ES-I3 (cell line): ENCODE measurements at regions not wholly inside any gene's neighbourhood (a gene's known extent, or its start where the extent isn't known, plus 50 kb on each side); places are given as distances from the start of the nearest gene placed in this dataset.
"Not testable (repeated sequence)": the region's sequence is repeated elsewhere in the genome, so short reads cannot be mapped to it uniquely, and the experiment has no call there.

ENCODE experiments used
- H3K36me3 ChIP-seq: 2 replicates; pipeline ENCODE4 v1.6.1; 2013; ENCODE audit warnings: mild to moderate bottlenecking, low read length, control low read depth, moderate library complexity; ENCODE audit not compliant: insufficient read depth
- H3K4me1 ChIP-seq: 2 replicates; pipeline ENCODE4 v1.6.1; 2013; ENCODE audit warnings: mild to moderate bottlenecking, control low read depth, low read length; ENCODE audit not compliant: insufficient read depth
- H3K9ac ChIP-seq: 2 replicates; pipeline ENCODE4 v1.6.1; 2013; ENCODE audit warnings: low read depth, mild to moderate bottlenecking, low read length, moderate library complexity
- H3K9me3 ChIP-seq: 2 replicates; pipeline ENCODE4 v1.6.1; 2013; ENCODE audit warnings: mild to moderate bottlenecking, low read length, moderate library complexity; ENCODE audit not compliant: control insufficient read depth, insufficient read depth

DNA sequence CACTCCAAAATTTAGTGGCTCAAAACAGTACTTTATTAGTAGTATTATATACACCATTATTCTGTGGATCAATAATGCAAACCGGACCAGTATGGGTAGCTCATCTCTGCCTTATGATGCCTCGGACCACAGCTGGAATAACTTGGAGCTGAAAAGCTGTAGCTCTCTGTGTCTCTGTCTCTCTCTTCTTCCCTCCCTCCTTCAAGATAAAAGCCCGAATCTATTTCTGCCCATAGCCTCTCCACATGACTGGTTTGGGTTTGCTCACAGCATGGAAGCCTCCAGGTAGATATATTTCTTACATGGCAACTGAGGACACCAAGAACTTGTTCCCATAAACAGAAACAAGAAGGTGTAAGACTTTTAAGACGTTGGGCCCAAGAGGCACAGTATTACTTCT is 147.5 kb upstream of the TBCA start:
- H3K9me3 ChIP-seq, result no peaks in the 10 kb centered on the region

DNA sequence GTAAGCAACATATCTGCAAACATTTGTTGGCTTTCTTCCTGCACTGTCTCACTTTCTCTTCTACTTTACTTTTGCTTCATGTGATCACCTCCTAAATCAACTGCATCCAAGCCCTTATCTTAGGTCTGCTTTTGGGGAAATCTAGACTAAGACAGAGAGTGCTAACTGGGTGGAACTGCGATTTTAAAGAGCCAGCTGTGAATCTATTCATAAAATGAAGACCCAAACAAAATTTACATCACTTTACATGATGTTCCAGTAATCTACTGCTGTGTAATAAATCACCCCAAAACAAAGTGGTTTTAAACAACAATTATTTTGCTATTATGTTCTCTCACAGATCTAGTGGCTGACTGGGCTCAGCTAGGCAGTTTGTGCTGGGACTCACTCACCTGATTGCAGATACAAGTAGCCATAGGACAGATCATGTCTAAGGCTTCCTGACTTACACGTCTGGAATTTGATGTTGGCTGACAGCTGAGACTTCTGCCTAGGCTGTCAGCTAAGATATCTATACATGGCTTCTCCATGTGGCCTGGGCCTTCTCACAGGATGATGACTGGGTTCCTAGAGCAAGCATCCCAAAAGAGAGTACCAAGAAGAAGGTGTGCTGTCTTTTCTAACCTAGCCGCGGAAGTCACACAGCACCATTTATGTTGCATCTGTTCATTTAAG is 145.1 kb upstream of the TBCA start:
- Histone ChIP-seq H3K4me1 (peaks cover 13% of the 10 kb centered on the region), H3K9ac (no peak overlapping the region), H3K9me3 (no peaks in the 10 kb centered on the region), H3K36me3 (no peaks in the 10 kb centered on the region)

More for the DNA sequence above, 147.5 kb upstream of the TBCA start:
- Histone ChIP-seq H3K36me3 (no peaks in the 10 kb centered on the region), H3K9ac (no peak overlapping the region), H3K4me1 (peaks cover 13% of the 10 kb centered on the region)

DNA sequence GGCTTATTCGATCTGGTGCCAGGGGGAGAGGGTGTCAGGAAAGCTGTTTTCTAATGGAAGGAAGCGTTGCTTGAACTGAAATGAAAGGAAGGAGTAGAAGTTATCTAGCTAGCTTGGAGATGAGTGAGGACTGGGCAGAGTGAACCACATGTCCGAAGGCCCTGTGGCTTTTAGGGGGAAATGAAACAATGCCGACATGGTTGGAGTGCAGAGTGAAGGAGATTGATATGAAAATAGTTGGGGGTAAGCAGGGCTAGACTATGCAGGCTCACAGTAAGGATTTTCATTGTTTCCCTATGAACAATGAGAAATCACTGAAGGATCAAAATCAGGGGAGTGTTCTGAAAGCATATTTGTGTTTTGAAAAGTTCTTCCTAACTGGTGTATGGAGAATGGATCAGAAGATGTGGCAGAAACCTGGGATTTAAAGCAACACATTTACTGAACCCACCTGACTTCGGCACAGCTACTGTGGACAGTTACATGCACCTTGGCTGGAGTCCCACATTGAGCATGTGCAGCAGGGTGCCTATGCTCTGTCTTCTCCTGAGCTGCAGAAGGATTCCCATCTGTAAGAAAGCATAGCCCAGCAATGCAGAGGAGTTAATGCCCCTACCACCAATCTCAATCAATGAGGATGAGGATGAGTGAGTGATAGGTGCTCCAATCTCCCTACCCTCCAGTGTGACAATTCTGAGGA is 144.4 kb upstream of the TBCA start:
- H3K9me3 ChIP-seq, result no peaks in the 10 kb centered on the region
- no peak overlapping the region for H3K9ac ChIP-seq
- H3K4me1 ChIP-seq, result peaks cover 13% of the 10 kb centered on the region
- no peaks in the 10 kb centered on the region for H3K36me3 ChIP-seq

DNA sequence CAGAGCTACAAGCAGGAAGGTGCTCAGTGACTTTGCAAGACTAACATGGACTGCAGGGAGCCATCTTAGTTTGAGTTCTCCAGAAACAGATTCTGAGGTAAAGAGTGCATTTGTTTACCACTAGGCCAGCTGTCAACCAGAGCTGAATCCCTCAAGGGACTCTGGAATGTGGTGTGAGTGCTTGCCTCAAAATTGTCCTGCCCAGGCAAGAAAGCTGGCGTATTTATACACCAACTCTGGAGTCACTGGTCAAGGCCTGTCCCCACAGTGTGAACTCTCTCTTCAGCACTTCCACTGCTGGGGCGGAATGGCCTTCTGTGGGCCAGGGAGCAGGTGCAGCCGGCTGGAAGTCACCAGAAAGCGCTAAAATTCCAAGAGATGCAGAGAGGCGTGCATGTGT is 139.2 kb upstream of the TBCA start:
- Histone ChIP-seq H3K4me1 (0 out of 2 replicates have a peak, but pooled peaks cover 3% of the 10 kb centered on the region), H3K9ac (no peak overlapping the region), H3K9me3 (no peaks in the 10 kb centered on the region; the same call in 1 of the 2 replicates), H3K36me3 (no peaks in the 10 kb centered on the region)

DNA sequence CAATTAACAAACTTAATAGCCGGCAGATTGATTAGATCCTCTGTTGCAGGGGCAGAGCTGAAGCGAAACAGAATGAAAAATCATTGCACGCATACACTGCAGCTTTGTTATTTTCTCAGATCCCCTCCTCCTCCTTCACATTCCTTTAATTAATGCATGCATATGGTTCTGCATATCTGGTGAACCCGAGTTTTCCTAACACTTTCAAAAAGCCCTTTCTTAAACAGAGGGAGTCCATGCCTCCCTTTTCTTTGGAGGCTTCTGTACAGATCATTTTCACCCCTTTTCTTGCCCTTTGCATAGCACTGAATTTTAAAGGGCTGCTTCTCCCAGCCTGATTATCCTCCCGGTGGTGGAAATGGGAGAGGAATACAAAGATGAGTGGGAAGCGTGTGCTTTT is 136.6 kb upstream of the TBCA start:
- Histone ChIP-seq H3K36me3 (no peaks in the 10 kb centered on the region), H3K4me1 (0 out of 2 replicates have a peak, but pooled peaks cover 3% of the 10 kb centered on the region), H3K9ac (no peak overlapping the region), H3K9me3 (no peaks in the 10 kb centered on the region; the same call in 1 of the 2 replicates)

DNA sequence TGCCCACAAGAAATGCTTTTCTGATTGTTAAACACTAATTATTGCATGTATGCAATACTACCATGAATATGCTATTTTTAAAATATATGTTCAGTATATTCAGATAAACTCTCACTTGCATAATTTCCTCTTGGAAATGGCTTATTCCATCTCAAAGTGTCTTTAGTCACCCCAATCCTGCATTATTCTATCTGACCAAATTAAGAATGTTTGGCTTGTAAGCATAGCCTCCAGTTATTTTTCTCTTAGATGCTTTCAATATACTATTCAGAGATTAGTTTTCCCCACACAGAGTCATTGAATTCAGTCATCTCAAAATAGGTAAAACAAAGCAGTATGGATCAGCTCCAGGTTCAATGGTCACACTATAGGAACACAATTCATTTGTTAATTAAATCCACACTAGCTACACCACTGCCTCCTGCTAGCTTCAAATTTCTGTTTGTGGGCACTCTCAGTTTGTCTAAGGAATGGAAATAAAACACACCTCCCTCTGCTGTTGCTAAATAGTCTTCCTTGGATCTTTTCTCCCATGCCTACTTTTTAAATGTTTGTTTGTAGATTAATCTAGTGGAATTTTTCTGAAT is 134.6 kb upstream of the TBCA start:
- Histone ChIP-seq H3K4me1 (0 out of 2 replicates have a peak, but pooled peaks cover 3% of the 10 kb centered on the region), H3K9ac (no peak overlapping the region), H3K9me3 (no peaks in the 10 kb centered on the region; the same call in 1 of the 2 replicates)

DNA sequence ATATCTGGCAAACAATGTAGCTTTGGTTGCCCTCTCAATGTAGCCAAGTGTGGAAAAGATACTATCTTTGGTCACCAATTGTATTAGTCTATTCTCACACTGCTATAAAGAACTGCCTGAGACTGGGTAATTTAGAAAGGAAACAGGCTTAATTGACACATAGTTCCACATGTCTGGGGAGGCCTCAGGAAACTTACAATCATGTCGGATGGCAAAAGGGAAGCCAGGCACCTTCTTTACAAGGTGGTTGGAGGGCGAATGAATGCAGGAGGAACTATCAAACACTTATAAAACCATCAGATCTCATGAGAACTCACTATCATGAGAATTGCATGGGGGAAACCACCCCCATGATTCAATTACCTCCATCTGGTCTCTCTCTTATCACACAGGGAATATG is 133.1 kb upstream of the TBCA start:
- Histone ChIP-seq H3K9me3 (no peaks in the 10 kb centered on the region; the same call in 1 of the 2 replicates), H3K36me3 (no peaks in the 10 kb centered on the region), H3K9ac (no peak overlapping the region), H3K4me1 (0 out of 2 replicates have a peak, but pooled peaks cover 3% of the 10 kb centered on the region)

More for the DNA sequence above, 134.6 kb upstream of the TBCA start:
- H3K36me3 ChIP-seq, result no peaks in the 10 kb centered on the region

DNA sequence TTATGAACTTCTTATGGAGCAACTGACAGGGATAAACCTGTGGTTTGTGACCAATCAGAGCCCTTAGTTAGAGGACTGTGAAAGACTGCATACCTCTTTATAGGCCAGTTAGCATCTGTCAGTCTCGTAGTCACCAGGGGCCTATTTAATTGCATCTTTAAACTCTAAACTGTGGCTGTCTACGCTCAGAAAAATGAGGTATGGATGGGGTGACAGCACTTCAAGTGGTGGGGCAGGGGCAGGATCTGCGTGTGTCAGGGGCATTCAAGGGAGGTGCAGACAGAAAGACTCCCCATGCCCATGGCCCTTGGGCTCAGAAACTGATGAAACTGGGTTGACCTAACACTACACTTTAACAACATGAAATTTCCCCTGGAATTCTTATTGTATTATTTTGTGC is 132.6 kb upstream of the TBCA start:
- Histone ChIP-seq H3K9ac (no peak overlapping the region), H3K4me1 (0 out of 2 replicates have a peak, but pooled peaks cover 3% of the 10 kb centered on the region), H3K36me3 (no peaks in the 10 kb centered on the region), H3K9me3 (no peaks in the 10 kb centered on the region; the same call in 1 of the 2 replicates)

DNA sequence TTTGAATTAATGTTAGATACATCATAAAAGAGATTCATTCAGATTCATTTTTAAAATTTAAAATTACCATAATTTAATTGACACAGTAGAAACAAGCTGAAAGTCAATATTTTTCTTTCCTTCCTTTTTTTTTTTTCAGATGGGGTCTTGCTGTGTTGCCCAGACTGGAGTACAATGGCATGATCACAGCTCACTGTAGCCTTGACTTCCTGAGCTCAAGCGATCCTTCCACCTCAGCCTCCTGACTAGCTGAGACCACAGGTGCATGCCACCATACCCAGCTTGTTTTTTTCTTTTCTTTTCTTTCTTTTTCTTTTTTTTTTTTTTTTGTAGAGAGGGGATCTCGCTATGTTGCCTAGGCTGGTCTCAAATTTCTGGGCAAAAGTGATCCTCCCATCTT is 131.6 kb upstream of the TBCA start:
- H3K9me3 ChIP-seq, result no peaks in the 10 kb centered on the region; the same call in 1 of the 2 replicates
- H3K4me1 ChIP-seq, result 0 out of 2 replicates have a peak, but pooled peaks cover 3% of the 10 kb centered on the region
- H3K9ac ChIP-seq, result no peak overlapping the region
- no peaks in the 10 kb centered on the region for H3K36me3 ChIP-seq

DNA sequence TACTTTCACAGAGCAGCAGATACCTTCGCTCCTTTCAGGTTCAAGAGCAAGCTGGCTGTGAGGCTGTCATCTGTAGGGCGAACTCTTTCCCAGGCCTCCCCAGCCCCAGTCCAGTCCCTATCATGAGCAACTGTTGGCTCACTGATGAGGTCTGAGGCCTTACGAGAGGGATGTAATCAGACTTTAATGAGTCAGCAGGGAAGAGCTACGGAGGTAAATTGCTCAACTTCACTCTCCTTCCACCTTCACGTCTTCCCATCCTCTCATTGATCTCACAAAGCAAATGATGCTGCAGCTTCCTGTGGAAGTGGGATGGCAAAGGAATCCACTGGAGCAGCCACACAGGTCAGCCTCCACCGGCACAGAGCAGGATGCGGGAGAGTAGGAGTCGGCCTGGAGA is 130.7 kb upstream of the TBCA start:
- Histone ChIP-seq H3K9ac (no peak overlapping the region), H3K36me3 (no peaks in the 10 kb centered on the region), H3K4me1 (no peaks in the 10 kb centered on the region), H3K9me3 (no peaks in the 10 kb centered on the region)

DNA sequence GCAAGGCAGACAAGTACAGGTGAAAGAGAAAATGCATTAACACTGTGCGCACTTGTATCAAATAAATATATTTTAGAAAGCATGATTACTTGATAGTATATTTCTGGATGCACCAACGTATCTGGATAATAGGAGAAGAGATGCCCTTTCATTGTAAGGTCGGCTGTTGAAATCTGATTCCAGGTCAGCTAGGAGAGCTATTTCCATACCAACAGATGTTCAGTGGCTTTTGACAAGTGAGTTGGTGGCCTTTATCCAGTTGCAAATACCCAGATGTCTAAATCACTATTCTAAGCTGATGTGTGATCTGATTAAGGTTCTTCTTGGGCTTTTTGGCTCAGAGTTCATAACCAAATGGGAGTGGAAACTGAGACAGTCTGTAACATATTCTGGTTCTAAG is 128.2 kb upstream of the TBCA start:
- Histone ChIP-seq H3K9ac (no peak overlapping the region), H3K4me1 (peaks cover 4% of the 10 kb centered on the region; the same call in 1 of the 2 replicates), H3K9me3 (no peaks in the 10 kb centered on the region), H3K36me3 (no peaks in the 10 kb centered on the region)

DNA sequence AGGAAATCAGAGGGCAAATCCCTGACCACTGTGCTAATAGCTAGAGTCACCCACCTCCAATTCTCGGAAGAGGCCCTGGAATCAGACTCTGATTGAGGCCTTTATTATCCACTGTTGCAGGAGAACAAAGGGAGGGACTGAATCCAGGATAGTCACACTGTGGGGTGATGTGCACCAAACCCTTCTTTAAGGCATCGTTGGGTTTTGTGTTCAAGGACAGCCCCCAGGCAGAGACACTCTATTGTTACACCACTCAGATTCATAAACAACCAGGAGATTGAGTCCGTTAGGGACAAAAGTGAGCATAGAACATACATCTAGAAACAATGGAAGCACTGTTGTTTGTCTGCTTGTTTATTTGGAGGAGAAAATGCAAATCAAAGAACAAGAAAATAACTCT is 124.6 kb upstream of the TBCA start:
- no peak overlapping the region for H3K9ac ChIP-seq
- H3K9me3 ChIP-seq, result no peaks in the 10 kb centered on the region
- H3K4me1 ChIP-seq, result peaks cover 4% of the 10 kb centered on the region; the same call in 1 of the 2 replicates
- H3K36me3 ChIP-seq, result no peaks in the 10 kb centered on the region

DNA sequence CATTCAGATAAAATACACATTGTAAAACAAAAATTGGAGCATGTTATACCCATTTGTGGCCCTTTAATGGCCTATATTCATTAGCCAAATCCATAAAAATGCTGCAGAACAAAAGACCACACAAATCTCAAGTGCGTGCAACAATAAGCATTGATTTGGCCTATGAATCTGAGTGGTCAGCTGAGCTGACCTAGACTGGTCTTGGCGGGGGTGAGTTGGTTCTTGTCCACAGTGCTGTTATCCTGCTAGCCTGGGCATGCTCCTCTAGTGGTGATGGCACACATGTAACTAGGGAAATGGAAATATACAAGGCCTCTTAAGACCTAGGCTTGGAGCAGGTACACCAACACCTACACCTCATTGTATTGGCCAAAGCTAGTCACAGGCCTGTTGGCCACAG is 122.2 kb upstream of the TBCA start:
- H3K4me1 ChIP-seq, result peaks cover 4% of the 10 kb centered on the region; the same call in 1 of the 2 replicates
- no peaks in the 10 kb centered on the region for H3K9me3 ChIP-seq
- no peak overlapping the region for H3K9ac ChIP-seq
- no peaks in the 10 kb centered on the region for H3K36me3 ChIP-seq

DNA sequence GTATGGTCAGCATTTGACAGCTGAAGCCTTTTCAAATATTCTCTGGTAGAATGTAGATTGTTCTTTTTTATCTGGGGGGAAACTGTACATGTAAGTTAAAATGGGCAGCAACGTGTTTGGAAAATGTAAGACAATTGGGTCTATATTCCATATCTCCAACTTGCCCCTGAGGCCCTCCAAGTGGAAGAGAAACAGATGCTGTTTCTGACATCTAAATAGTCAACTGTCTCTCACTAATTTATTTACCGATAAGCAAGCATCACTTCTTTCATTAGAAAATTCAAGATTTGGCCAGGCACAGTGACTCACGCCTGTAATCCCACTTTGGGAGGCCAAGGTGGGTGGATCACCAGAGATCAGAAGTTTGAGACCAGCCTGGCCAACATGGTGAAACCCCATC is 120.2 kb upstream of the TBCA start:
- no peak overlapping the region for H3K9ac ChIP-seq
- peaks cover 9% of the 10 kb centered on the region for H3K4me1 ChIP-seq
- no peaks in the 10 kb centered on the region for H3K9me3 ChIP-seq
- H3K36me3 ChIP-seq, result no peaks in the 10 kb centered on the region

DNA sequence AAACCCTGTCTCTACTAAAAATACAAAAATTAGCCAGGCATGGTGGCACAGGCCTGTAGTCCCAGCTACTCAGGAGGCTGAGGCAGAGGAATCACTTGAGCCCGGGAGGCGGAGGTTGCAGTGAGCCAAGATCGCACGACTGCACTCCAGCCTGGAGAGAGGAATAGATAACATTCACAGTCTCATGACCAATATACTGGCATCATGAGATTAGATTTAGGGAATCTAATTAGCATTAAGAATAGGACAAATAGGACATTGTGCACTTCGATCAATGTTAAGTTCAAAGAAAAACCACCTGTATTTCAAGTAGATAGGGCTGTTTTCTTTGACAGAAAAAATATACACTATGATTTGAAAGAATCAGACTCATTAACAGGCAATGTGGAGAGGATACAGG is 118.0 kb upstream of the TBCA start:
- not testable (repeated sequence) for H3K9me3 ChIP-seq, H3K36me3 ChIP-seq, H3K9ac ChIP-seq, H3K4me1 ChIP-seq
